ENCODE measurements at regions not wholly inside any gene's neighbourhood (a gene's known extent, or its start where the extent isn't known, plus 50 kb on each side); places are given as distances from the start of the nearest gene placed in this dataset.

DNA sequence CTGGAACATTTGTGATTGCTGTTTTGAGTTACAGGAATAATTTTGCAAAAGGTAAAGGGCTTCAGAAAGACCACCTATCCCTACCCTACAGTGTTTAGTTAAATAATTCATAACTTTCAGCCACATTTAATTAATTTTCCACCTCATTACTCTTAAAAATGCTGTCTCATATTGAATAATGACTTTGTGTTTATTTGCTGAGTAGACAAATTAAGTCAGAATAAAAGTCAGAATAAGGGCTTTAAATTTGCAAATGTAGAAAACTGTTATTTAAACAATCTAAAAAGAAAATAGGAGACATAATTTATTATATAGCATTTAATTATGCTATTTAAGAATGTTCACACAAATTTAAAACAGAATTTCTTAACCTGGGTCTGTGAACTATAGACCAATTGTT lies 293.7 kb upstream of the RIMS1 start:
- TF ChIP-seq, protein P1, sequence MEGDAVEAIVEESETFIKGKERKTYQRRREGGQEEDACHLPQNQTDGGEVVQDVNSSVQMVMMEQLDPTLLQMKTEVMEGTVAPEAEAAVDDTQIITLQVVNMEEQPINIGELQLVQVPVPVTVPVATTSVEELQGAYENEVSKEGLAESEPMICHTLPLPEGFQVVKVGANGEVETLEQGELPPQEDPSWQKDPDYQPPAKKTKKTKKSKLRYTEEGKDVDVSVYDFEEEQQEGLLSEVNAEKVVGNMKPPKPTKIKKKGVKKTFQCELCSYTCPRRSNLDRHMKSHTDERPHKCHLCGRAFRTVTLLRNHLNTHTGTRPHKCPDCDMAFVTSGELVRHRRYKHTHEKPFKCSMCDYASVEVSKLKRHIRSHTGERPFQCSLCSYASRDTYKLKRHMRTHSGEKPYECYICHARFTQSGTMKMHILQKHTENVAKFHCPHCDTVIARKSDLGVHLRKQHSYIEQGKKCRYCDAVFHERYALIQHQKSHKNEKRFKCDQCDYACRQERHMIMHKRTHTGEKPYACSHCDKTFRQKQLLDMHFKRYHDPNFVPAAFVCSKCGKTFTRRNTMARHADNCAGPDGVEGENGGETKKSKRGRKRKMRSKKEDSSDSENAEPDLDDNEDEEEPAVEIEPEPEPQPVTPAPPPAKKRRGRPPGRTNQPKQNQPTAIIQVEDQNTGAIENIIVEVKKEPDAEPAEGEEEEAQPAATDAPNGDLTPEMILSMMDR (IDR thresholded peaks at IDR 0.05; ENCODE audit: low read depth, low read length, missing input control), result no peak
- TF ChIP-seq, protein P2, sequence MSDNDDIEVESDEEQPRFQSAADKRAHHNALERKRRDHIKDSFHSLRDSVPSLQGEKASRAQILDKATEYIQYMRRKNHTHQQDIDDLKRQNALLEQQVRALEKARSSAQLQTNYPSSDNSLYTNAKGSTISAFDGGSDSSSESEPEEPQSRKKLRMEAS (IDR thresholded peaks at IDR 0.05), result no peak
- no peak for TF ChIP-seq RAD21 (IDR thresholded peaks at IDR 0.05)
- TF ChIP-seq TAF1 (conservative IDR thresholded peaks at IDR 0.05), result no peak
- TF ChIP-seq JUND (IDR thresholded peaks at IDR 0.05), result no peak
- TF ChIP-seq GABPA (IDR thresholded peaks at IDR 0.05 in 1 of 2, conservative IDR thresholded peaks at IDR 0.05 in 1 of 2), result no peak
- no peak for TF ChIP-seq HNF4A (conservative IDR thresholded peaks at IDR 0.05)

All from liver (tissue), 3 donors.